Transverse colon (tissue), 4 donors: ENCODE measurements at regions not wholly inside any gene's neighbourhood (a gene's known extent, or its start where the extent isn't known, plus 50 kb on each side); places are given as distances from the start of the nearest gene placed in this dataset.

Experiments
- CTCF ChIP-seq, 5 experiments: fragments of 200-600 bp in 3 of 5; fragments of 450-650 bp in 2 of 5; sonication (generic) in 3 of 5; IDR thresholded peaks; 1 replicate in 2 of 5; 2 replicates in 3 of 5; pipeline ENCODE4 v1.5.1; 2016 to 2017; ENCODE audit warnings: antibody characterized with exemption in 5 of 5, inconsistent platforms in 3 of 5, mild to moderate bottlenecking in 2 of 5, moderate library complexity in 1 of 5
- POLR2A ChIP-seq: fragments of 450-650 bp; IDR thresholded peaks from one replicate; pipeline ENCODE4 v1.6.1; 2016; ENCODE audit warnings: antibody characterized with exemption, mild to moderate bottlenecking, moderate library complexity
- POLR2AphosphoS5 ChIP-seq, 3 donors: sonication (generic); formaldehyde crosslinking; IDR thresholded peaks; one replicate each; pipeline ENCODE4 v1.6.1; 2016; ENCODE audit warnings: antibody characterized with exemption in 3 of 3

GRCh38 chr18:64410685-64411084, 261.8 kb upstream of the LINC00305 start:
- TF ChIP-seq CTCF (IDR thresholded peaks at IDR 0.05) (no peak), POLR2A (no peak), POLR2AphosphoS5 (IDR thresholded peaks at IDR 0.05) (no peak)
